Dendritic cell treated with granulocyte-macrophage colony-stimulating factor and Interleukin-4, amounts not matched to agents 40 ng/mL and 50 ng/mL, for 4 days (primary cell): ENCODE measurements at regions not wholly inside any gene's neighbourhood (a gene's known extent, or its start where the extent isn't known, plus 50 kb on each side); places are given as distances from the start of the nearest gene placed in this dataset.

ENCODE experiments used
- H3K27ac Mint-ChIP-seq: one replicate; pipeline ENCODE4 v1.8.0; 2022; ENCODE audit warnings: mild to moderate bottlenecking, mixed read lengths
- H3K27me3 Mint-ChIP-seq: one replicate; pipeline ENCODE4 v1.8.0; 2022; ENCODE audit warnings: mild to moderate bottlenecking, mixed read lengths
- H3K36me3 Mint-ChIP-seq: one replicate; pipeline ENCODE4 v1.8.0; 2022; ENCODE audit warnings: low read depth, mixed read lengths
- H3K4me1 Mint-ChIP-seq: one replicate; pipeline ENCODE4 v1.8.0; 2022; ENCODE audit warnings: low read depth, mixed read lengths
- H3K4me3 Mint-ChIP-seq: one replicate; pipeline ENCODE4 v1.8.0; 2022; ENCODE audit warnings: mild to moderate bottlenecking, moderate library complexity, mixed read lengths
- H3K9me3 Mint-ChIP-seq: one replicate; pipeline ENCODE4 v1.8.0; 2022; ENCODE audit warnings: mixed read lengths
- intact Hi-C: fragments of 100-400 bp; cut with micrococcal nuclease; formaldehyde crosslinking; loops from one replicate; pipeline ENCODE4 v1.15.0; 2022

DNA sequence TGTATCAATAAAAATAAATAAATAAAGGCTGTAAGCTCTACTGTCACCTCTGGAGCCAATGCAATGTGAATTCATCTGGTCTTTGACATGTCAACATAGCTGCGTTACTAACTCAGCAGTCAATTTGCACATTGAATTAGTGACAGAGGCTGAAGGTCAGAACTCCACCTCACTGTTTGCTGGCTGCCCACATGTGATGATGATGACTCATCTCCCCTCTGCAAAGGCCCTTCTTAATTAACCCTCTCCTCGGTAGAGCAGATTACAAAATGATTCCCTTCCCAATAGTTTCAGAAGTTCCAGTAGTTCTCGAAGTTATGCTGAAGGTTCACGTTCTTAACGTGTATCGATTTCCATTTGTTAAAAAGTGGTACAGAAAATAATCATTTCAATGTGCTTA is 1626.0 kb upstream of the TENM3 start:
- H3K27ac Mint-ChIP-seq: no peak overlapping the region
- H3K4me3 Mint-ChIP-seq: no peak overlapping the region
- no peaks in the 10 kb centered on the region for H3K4me1 Mint-ChIP-seq
- no peaks in the 10 kb centered on the region for H3K36me3 Mint-ChIP-seq
- H3K27me3 Mint-ChIP-seq: no peaks in the 10 kb centered on the region
- intact Hi-C loops: no loop called here
- no peaks in the 10 kb centered on the region for H3K9me3 Mint-ChIP-seq

DNA sequence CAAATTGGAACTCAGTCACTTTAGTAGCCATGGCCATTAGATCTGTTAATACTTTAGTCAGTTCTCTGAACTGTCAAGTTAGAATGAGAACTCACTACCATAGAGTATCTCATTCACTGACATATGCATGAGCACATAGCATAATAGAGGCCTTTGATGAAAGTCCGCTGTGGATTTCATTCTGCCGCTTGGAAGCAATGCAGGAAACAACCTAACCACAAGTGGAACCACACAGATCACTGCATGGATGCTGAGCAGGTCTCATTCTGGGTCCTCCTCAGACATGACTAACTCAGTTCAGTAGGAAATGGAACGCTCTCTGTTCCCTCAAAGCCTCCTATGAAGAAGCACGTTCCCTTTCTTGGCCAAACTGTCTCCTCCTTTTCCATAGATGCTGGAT is 1624.8 kb upstream of the TENM3 start:
- intact Hi-C loops: no loop called here
- Mint-ChIP-seq H3K27me3 (no peaks in the 10 kb centered on the region), H3K4me3 (no peak overlapping the region), H3K4me1 (no peaks in the 10 kb centered on the region), H3K27ac (no peak overlapping the region), H3K36me3 (no peaks in the 10 kb centered on the region), H3K9me3 (no peaks in the 10 kb centered on the region)

DNA sequence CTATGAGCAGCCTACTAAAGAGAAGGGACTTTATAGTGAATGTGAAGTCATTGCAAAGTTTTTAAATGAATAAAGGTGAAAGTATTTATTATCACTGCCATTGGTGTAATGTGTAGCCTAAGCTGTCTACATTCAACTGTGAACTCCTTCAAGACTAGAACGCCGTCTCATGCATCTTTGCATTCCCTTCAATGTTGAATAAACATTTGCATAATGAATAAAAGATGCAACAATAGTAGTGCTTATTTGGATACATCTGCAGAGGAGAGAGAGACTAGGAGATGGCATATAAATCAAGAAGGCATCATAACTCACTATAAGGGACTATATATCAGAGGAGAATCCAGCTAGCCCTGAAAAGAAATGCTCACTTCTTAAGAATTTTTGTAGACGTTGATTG is 1623.8 kb upstream of the TENM3 start:
- intact Hi-C loops: no loop called here
- H3K27ac Mint-ChIP-seq: no peak overlapping the region
- no peaks in the 10 kb centered on the region for H3K9me3 Mint-ChIP-seq
- H3K4me3 Mint-ChIP-seq: no peak overlapping the region
- H3K27me3 Mint-ChIP-seq: no peaks in the 10 kb centered on the region
- no peaks in the 10 kb centered on the region for H3K4me1 Mint-ChIP-seq
- no peaks in the 10 kb centered on the region for H3K36me3 Mint-ChIP-seq

DNA sequence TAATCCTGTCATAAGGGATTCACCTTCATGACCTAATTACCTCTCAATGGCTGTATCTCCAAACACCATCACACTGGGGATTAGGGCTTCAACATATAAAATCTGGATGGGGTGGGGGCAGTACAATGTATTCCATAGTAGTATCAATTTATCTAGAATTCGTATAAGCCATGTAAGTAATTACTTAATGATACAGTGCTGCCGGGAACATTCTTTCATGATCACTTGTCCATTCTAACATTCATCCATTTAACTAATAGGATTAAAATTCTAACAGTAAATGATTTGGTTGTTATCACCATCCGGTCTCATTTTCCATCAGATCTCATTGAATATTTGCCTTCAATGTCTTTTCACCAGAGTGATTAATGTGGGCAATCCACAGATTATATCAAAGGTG is 1620.9 kb upstream of the TENM3 start:
- H3K4me1 Mint-ChIP-seq: no peaks in the 10 kb centered on the region
- no peak overlapping the region for H3K4me3 Mint-ChIP-seq
- H3K27me3 Mint-ChIP-seq: no peaks in the 10 kb centered on the region
- no peak overlapping the region for H3K27ac Mint-ChIP-seq
- H3K36me3 Mint-ChIP-seq: no peaks in the 10 kb centered on the region
- intact Hi-C loops: no loop called here
- H3K9me3 Mint-ChIP-seq: no peaks in the 10 kb centered on the region

DNA sequence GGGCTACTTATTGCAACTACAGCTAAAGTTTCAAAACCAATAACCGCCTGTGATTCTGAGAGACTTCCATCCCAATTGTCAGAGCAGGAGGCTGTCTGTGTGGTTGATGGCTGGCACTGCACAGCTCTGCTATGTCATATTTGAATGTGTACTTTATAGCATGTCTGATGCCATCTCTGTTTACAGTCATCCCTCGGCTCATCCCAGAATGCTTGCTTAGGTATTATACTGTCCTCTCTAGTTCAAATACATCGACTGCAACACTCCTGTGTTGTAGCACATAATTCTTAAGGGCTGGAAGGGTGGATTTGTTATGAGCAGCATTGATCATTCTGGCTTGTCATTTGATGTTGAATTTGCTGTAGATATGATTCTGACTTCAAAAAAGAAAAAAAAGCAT is 1617.5 kb upstream of the TENM3 start:
- Mint-ChIP-seq H3K4me3 (no peak overlapping the region), H3K27me3 (no peaks in the 10 kb centered on the region), H3K4me1 (no peaks in the 10 kb centered on the region), H3K27ac (no peak overlapping the region), H3K9me3 (no peaks in the 10 kb centered on the region), H3K36me3 (no peaks in the 10 kb centered on the region)
- intact Hi-C loops: no loop called here

DNA sequence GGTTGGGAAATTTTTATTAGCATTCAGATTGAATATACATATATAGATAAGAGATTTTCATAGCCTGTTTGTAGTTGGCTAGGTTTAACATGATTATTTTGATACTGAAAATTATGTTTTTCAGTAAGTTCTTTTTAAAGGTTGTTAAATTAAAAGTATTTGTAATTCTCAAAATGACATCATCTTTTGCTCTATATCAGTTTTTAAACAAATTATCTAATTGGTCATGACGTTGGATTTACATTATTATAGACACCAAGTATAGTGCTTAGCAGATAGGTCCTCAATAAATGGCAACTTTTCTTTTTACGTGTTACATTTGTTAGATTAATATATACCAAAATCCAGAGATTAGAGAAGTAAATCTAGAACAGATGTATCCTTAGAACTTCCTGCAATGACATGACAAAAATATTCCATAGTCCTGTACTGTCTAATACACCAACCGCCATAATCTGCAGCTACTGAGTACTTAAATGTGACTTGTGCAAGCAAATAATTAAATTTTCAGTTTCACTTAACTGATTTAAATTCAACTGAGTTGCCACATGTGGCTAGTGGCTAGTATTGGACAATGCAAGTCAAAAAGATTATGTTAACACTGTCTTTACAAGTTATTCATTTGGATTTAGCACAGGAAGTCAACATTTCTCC is 1613.1 kb upstream of the TENM3 start:
- Mint-ChIP-seq H3K36me3 (no peaks in the 10 kb centered on the region), H3K27me3 (no peaks in the 10 kb centered on the region), H3K27ac (no peak overlapping the region), H3K9me3 (no peaks in the 10 kb centered on the region), H3K4me3 (no peak overlapping the region), H3K4me1 (no peaks in the 10 kb centered on the region)
- intact Hi-C loops: no loop called here

DNA sequence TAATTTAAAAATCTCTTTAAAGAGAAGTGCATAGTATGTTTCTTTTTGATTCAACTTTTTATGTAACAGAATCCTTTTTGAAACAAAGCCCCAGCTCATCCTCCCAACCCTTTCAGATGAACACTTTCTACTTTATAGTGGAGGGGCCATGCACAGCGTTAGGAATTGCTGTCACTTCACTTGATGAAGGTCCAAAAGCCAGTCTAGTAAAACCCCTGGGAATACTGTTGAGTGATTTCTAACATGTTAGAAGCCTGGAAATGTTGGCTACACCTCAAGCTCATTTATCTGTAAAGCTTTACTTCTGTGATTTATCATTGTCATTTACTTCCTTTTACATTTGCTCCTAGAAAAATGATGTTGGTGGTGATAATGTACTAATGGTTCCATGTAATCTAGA is 1608.9 kb upstream of the TENM3 start:
- no peaks in the 10 kb centered on the region for H3K27me3 Mint-ChIP-seq
- no peaks in the 10 kb centered on the region for H3K4me1 Mint-ChIP-seq
- no peak overlapping the region for H3K27ac Mint-ChIP-seq
- no peaks in the 10 kb centered on the region for H3K36me3 Mint-ChIP-seq
- intact Hi-C loops: no loop called here
- no peaks in the 10 kb centered on the region for H3K9me3 Mint-ChIP-seq
- H3K4me3 Mint-ChIP-seq: no peak overlapping the region

DNA sequence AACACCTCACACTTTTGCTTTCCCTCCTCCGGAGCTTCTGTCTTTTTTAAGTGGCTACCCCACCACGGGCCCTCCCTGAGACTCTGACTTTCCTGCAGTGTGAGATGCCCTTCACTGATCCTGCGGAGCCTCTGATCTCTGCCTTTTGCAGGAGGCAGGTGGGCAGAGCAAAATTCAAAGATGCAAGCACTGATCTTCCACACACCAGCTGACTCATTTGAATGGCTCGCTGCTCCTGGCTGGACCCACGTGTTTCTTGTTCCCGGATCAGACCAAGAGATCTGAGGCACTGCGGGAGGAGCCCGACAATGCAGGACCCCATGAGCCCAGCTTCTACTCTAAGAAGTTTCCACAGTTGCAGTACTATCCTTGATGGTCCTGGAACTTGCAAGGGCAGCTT is 1607.9 kb upstream of the TENM3 start:
- no peak overlapping the region for H3K4me3 Mint-ChIP-seq
- no peaks in the 10 kb centered on the region for H3K9me3 Mint-ChIP-seq
- intact Hi-C loops: no loop called here
- H3K36me3 Mint-ChIP-seq: no peaks in the 10 kb centered on the region
- H3K27me3 Mint-ChIP-seq: no peaks in the 10 kb centered on the region
- H3K27ac Mint-ChIP-seq: no peak overlapping the region
- H3K4me1 Mint-ChIP-seq: no peaks in the 10 kb centered on the region

DNA sequence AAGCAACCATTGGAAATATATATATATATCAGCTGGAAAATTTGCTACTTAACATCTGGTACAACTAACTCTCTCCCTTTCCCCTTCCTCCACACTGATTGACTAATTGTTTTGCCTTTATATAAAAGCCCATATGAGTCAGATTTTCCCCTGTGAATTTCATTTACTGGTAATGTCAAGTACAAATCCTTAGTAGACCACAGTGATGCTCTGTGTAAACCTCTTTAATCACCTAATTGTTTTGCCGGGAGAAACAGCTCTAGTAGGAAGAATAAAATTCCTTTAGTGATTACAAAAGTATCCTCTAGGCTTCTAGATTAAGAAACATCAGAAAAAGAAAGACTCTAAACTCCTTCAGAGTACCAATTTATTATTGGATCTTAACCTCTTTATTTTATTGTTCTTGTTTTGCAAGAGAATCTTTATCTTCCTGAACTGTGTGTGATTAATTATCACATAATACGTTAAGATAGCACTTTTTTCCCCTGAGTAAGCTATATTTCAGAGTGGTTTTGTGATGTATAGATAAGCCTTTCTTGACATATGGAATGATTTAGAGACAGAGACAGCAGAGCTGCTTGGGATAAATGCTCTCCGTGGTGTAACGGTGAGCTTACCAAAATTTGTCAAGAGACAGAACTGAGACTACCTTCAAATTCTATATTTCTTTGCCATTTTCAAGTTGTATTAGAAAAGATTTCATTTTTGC is 1606.4 kb upstream of the TENM3 start:
- H3K4me3 Mint-ChIP-seq: no peak overlapping the region
- H3K9me3 Mint-ChIP-seq: no peaks in the 10 kb centered on the region
- no peaks in the 10 kb centered on the region for H3K4me1 Mint-ChIP-seq
- no peaks in the 10 kb centered on the region for H3K36me3 Mint-ChIP-seq
- no peak overlapping the region for H3K27ac Mint-ChIP-seq
- intact Hi-C loops: no loop called here
- H3K27me3 Mint-ChIP-seq: no peaks in the 10 kb centered on the region

DNA sequence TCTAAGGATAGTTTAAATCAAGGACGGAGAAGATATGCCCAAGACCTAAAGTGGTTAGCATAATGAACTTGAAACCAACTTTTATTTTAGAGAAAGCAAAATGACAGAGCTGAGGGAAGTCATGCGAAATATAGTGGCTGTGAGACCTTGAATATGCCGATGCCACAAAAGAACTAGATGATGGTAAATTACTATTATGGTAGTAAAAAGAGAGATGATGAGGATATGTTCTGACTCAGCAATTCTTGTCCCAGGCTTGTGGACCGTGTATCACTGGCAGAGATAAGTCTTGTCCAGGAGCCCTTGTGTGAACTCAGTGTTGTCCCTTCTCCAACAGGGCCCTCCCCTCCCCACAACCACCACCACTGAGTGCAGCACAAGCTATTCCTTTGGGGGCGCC is 1605.6 kb upstream of the TENM3 start:
- no peaks in the 10 kb centered on the region for H3K27me3 Mint-ChIP-seq
- no peaks in the 10 kb centered on the region for H3K4me1 Mint-ChIP-seq
- H3K9me3 Mint-ChIP-seq: no peaks in the 10 kb centered on the region
- no peak overlapping the region for H3K4me3 Mint-ChIP-seq
- H3K36me3 Mint-ChIP-seq: no peaks in the 10 kb centered on the region
- H3K27ac Mint-ChIP-seq: no peak overlapping the region
- intact Hi-C loops: no loop called here

DNA sequence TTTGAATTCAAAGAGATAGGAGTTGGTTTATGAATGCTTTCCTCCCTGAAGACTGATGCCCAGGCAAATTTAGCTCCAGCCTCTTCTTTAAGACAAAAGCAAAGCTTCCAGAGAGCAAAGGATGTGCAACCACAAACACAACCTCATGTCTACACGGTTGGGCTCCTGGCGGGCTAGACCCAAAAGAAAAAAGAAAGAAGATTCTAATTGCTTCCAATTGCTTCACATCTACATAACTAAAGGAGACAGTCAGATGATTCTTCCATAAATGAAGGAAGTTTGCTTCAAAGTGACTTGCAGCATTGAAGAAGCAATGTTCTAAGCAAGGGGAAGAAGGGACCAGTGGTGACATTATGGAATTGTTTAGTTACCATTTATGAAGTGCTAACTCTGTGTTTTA is 1603.0 kb upstream of the TENM3 start:
- Mint-ChIP-seq H3K9me3 (no peaks in the 10 kb centered on the region), H3K27ac (no peak overlapping the region), H3K4me1 (no peaks in the 10 kb centered on the region), H3K36me3 (no peaks in the 10 kb centered on the region), H3K27me3 (no peaks in the 10 kb centered on the region), H3K4me3 (no peak overlapping the region)
- intact Hi-C loops: no loop called here

DNA sequence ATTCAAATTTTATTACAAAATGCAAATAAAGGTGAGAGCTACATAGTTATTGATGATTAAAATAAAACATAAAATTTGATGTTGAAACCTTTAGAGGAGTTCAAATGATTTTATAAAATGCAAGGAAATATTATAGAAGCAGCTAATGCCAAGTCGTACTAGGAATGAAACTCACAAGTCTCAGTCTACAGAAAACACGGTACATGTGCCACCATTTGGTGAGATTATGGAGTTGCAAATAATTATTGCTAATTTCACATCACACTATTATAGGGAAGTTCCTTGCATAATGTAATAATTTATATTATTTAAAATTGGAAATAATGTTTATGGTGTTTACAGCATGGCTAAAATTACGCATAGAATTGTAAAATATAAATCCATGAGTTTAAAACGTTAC is 1601.7 kb upstream of the TENM3 start:
- H3K27me3 Mint-ChIP-seq: no peaks in the 10 kb centered on the region
- no peak overlapping the region for H3K27ac Mint-ChIP-seq
- intact Hi-C loops: no loop called here
- H3K4me3 Mint-ChIP-seq: no peak overlapping the region
- H3K4me1 Mint-ChIP-seq: no peaks in the 10 kb centered on the region
- H3K9me3 Mint-ChIP-seq: no peaks in the 10 kb centered on the region
- H3K36me3 Mint-ChIP-seq: no peaks in the 10 kb centered on the region

DNA sequence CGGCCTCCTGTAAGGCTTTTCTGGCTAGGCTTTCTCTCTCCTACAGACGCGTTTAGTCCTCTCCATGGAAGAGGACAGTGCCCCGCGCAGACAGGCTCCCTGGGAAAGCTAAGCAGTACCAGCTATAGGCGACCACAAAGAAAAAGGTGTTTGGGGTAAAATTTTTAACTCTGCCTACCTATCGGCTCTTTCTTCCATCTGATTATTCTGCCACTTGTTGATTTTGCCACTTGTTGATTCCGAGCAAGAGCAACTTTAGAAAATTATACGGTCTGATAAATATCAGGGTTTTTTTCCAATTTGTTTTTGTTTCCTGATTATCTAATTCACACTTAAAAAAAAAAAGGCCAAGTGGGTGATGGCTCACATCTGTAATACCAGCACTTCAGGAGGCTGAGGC is 1600.5 kb upstream of the TENM3 start:
- intact Hi-C loops: no loop called here
- H3K9me3 Mint-ChIP-seq: no peaks in the 10 kb centered on the region
- no peak overlapping the region for H3K27ac Mint-ChIP-seq

DNA sequence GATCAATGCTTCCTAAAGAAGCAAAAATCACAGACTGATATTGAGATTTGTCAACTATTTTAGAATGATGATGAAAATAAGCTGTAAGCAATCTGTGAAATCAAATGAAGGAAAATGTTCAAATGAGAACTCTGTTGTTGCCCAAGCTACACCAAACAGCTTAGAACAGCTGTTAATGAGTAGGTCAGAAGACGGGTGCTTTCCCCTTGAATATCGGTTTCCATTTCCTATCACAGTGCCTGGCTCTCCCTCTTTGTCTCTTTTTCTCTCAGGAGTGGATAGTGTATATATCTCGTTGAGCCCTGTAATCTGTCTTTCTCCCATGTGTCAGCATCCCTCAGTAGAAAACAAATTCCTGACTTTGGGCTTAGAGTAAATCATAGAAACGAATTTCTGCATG is 1592.9 kb upstream of the TENM3 start:
- intact Hi-C loops: no loop called here
- Mint-ChIP-seq H3K27ac (no peak overlapping the region), H3K4me3 (no peak overlapping the region), H3K27me3 (no peaks in the 10 kb centered on the region), H3K36me3 (no peaks in the 10 kb centered on the region), H3K4me1 (no peaks in the 10 kb centered on the region), H3K9me3 (no peaks in the 10 kb centered on the region)

More for the DNA sequence above, 1600.5 kb upstream of the TENM3 start:
- Mint-ChIP-seq H3K4me1 (no peaks in the 10 kb centered on the region), H3K27me3 (no peaks in the 10 kb centered on the region), H3K4me3 (no peak overlapping the region), H3K36me3 (no peaks in the 10 kb centered on the region)

DNA sequence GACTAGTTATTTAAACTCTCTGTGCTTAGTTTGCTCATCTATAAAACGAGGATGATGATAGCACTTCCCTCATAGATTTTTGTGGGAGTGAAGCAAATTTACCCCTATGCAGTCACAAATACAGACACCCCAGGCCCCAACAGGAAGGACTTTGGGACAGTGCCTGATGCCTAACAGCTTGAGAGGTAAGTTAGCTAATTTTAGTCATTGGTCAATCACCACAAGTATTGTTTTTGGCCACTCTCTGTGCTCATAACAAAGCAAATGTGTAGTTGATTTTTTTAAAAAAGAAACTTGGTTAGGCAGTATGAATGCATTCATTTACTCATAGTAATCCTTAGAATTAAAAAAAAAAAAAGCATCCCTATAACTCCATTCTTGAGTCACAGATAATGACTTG is 1590.7 kb upstream of the TENM3 start:
- Mint-ChIP-seq H3K4me1 (no peaks in the 10 kb centered on the region), H3K36me3 (no peaks in the 10 kb centered on the region), H3K9me3 (no peaks in the 10 kb centered on the region), H3K27ac (no peak overlapping the region), H3K27me3 (no peaks in the 10 kb centered on the region), H3K4me3 (no peak overlapping the region)
- intact Hi-C loops: no loop called here
